ENCODE measurements at regions not wholly inside any gene's neighbourhood (a gene's known extent, or its start where the extent isn't known, plus 50 kb on each side); places are given as distances from the start of the nearest gene placed in this dataset.
"Not testable (repeated sequence)": the region's sequence is repeated elsewhere in the genome, so short reads cannot be mapped to it uniquely, and the experiment has no call there.

DNA sequence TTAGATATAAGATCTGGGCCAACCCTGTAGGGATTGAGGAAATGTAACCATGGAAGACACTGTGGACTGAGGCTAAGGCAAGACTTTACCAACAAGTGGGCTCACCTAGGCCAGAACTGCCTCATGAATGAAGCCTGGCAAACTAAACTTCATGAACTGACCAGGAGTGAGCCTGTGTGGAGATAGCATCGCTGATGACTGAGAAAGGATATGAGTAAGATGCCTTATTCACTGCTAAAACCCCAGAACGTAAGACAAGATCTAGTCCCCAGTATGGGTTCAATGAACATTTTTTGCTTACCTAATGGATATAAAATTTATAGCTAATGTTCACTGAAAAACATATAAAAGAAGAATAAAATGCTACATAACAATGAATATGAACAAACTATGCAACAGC is 399.8 kb downstream of the SATB2 start:
- H3K36me3 ChIP-seq (ENCODE audit: control insufficient read depth, insufficient read depth, low read length), result no peaks in the 10 kb centered on the region
- H3K4me1 ChIP-seq (ENCODE audit: control insufficient read depth, insufficient read depth, low read length, poor library complexity, severe bottlenecking), result no peaks in the 10 kb centered on the region
- no peak overlapping the region for H3K4me3 ChIP-seq (ENCODE audit: insufficient read depth, low read depth, low read length, poor library complexity, severe bottlenecking)
- no peaks in the 10 kb centered on the region for H3K27me3 ChIP-seq (replicated peaks; ENCODE audit: control insufficient read depth, insufficient read depth, low read length, poor library complexity, severe bottlenecking)
- no peak overlapping the region for H3K27ac ChIP-seq (ENCODE audit: insufficient read depth, low read length, poor library complexity, severe bottlenecking)
- no peaks in the 10 kb centered on the region for H3K9me3 ChIP-seq (ENCODE audit: control insufficient read depth, low read length)
- no peak for DNase-seq

DNA sequence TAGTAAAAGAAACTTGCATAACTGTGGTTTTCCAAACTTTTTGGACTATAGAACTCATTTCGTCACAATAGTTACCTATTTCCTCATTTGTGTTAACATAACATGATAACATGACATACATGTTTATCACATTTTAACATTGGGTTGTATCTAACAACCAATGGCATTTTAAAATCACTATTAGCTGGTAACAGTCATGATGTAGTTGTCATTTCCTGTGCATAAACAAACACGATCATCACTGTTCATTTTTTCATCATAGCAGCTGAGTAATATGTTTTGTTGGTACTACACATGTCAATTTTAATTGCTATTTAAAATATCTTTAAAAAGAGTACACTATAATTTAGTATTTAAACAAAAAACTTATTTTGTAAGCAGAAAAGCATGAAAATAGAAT is 402.4 kb downstream of the SATB2 start:
- Histone ChIP-seq H3K36me3 (ENCODE audit: control insufficient read depth, insufficient read depth, low read length) (no peaks in the 10 kb centered on the region), H3K27ac (ENCODE audit: insufficient read depth, low read length, poor library complexity, severe bottlenecking) (no peak overlapping the region), H3K27me3 (replicated peaks; ENCODE audit: control insufficient read depth, insufficient read depth, low read length, poor library complexity, severe bottlenecking) (no peaks in the 10 kb centered on the region), H3K4me3 (ENCODE audit: insufficient read depth, low read depth, low read length, poor library complexity, severe bottlenecking) (no peak overlapping the region), H3K9me3 (ENCODE audit: control insufficient read depth, low read length) (no peaks in the 10 kb centered on the region), H3K4me1 (ENCODE audit: control insufficient read depth, insufficient read depth, low read length, poor library complexity, severe bottlenecking) (no peaks in the 10 kb centered on the region)
- DNase-seq, result no peak

DNA sequence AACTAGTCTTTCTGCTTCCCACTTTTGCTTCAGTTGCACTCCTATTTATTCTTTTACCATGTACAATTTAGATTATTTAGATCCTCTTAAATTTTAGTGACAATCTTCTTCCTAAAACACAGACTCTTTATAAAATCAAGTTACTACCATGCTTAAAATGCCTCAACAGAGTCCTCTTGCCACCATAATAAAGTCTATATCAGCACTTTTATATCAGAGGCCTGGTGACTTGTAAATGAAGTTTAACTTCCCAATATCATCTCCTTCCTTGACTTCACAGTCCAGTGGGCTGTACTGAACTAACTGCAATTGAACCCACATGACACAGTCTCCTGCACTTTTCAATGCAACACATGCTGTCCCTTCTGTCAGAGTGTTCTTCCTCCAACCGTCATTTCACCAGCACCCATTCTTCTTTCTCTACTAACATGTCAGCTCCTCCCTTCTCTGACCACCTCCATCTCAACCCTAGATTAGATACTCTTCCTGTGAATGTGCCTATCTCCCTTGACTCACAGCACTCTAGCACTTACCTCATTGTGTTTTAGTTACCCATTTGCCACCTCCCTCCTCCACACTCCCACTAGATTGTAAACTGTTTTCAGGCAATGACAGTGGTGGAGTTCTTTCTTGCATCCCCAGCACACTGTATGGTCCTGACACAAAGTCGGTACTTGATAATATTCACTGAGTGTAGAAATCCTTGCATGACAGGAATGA is 414.9 kb downstream of the SATB2 start:
- H3K27ac ChIP-seq (ENCODE audit: insufficient read depth, low read length, poor library complexity, severe bottlenecking), result no peak overlapping the region

DNA sequence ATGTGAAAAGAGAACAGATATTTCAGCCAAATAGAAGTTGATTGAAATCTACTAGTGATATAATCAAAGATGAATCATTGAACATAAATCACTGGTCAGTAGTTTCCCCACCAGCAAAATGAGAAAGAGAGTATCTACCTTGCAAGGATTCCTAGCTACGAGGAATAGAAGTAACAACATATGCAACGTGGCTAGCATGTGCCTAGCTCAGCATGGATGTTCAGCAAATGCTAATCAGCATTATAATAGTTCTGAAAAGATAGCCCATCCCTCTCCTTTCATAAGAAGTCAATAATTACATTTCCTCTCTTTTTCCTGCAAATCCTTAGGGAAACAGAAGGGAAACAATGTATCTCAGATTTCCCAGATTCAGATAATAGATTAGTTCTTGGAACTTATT is 417.2 kb downstream of the SATB2 start:
- no peak for DNase-seq
- Histone ChIP-seq H3K4me3 (ENCODE audit: insufficient read depth, low read depth, low read length, poor library complexity, severe bottlenecking) (no peak overlapping the region), H3K9me3 (ENCODE audit: control insufficient read depth, low read length) (no peaks in the 10 kb centered on the region), H3K4me1 (ENCODE audit: control insufficient read depth, insufficient read depth, low read length, poor library complexity, severe bottlenecking) (no peaks in the 10 kb centered on the region), H3K27me3 (replicated peaks; ENCODE audit: control insufficient read depth, insufficient read depth, low read length, poor library complexity, severe bottlenecking) (no peaks in the 10 kb centered on the region), H3K36me3 (ENCODE audit: control insufficient read depth, insufficient read depth, low read length) (no peaks in the 10 kb centered on the region), H3K27ac (ENCODE audit: insufficient read depth, low read length, poor library complexity, severe bottlenecking) (no peak overlapping the region)

More for the DNA sequence above, 414.9 kb downstream of the SATB2 start:
- H3K4me1 ChIP-seq (ENCODE audit: control insufficient read depth, insufficient read depth, low read length, poor library complexity, severe bottlenecking), result no peaks in the 10 kb centered on the region
- no peaks in the 10 kb centered on the region for H3K9me3 ChIP-seq (ENCODE audit: control insufficient read depth, low read length)
- H3K27me3 ChIP-seq (replicated peaks; ENCODE audit: control insufficient read depth, insufficient read depth, low read length, poor library complexity, severe bottlenecking), result no peaks in the 10 kb centered on the region
- DNase-seq, result no peak
- H3K4me3 ChIP-seq (ENCODE audit: insufficient read depth, low read depth, low read length, poor library complexity, severe bottlenecking), result no peak overlapping the region
- H3K36me3 ChIP-seq (ENCODE audit: control insufficient read depth, insufficient read depth, low read length), result no peaks in the 10 kb centered on the region

DNA sequence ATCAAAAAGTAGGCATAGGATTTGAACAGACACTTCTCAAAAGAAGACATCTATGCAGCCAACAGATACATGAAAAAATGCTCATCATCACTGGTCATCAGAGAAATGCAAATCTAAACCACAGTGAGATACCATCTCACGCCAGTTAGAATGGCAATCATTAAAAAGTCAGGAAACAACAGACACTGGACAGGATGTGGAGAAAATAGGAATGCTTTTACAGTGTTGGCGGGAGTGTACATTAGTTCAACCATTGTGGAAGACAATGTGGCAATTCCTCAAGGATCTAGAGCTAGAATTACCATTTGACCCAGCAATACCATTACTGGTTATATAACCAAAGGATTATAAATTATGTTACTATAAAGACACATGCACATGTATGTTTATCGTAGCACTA is 424.0 kb downstream of the SATB2 start:
- not testable (repeated sequence) for H3K4me1 ChIP-seq (ENCODE audit: control insufficient read depth, insufficient read depth, low read length, poor library complexity, severe bottlenecking); H3K27ac ChIP-seq (ENCODE audit: insufficient read depth, low read length, poor library complexity, severe bottlenecking); H3K9me3 ChIP-seq (ENCODE audit: control insufficient read depth, low read length); H3K36me3 ChIP-seq (ENCODE audit: control insufficient read depth, insufficient read depth, low read length); H3K4me3 ChIP-seq (ENCODE audit: insufficient read depth, low read depth, low read length, poor library complexity, severe bottlenecking); H3K27me3 ChIP-seq (replicated peaks; ENCODE audit: control insufficient read depth, insufficient read depth, low read length, poor library complexity, severe bottlenecking); DNase-seq

DNA sequence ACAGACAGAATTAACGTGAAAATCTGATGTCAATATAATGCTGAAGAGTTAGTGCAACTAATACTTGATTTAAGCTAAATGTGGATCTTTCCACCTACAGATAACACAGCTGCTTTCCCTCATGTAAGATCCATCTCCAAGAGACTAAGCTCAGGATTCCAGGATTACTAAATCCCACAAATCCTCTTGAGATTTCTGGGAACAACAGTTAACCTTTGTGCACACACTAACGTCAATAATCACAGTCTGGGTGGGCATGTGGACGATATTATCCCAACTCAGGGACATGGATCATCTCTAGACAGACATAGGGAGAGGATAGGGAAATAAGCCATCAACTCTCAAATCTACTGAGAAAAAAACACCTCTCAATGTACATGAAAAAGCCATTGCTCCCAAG is 432.6 kb downstream of the SATB2 start:
- Histone ChIP-seq H3K4me1 (ENCODE audit: control insufficient read depth, insufficient read depth, low read length, poor library complexity, severe bottlenecking) (no peaks in the 10 kb centered on the region), H3K27me3 (replicated peaks; ENCODE audit: control insufficient read depth, insufficient read depth, low read length, poor library complexity, severe bottlenecking) (no peaks in the 10 kb centered on the region), H3K36me3 (ENCODE audit: control insufficient read depth, insufficient read depth, low read length) (no peaks in the 10 kb centered on the region), H3K27ac (ENCODE audit: insufficient read depth, low read length, poor library complexity, severe bottlenecking) (no peak overlapping the region), H3K9me3 (ENCODE audit: control insufficient read depth, low read length) (no peaks in the 10 kb centered on the region), H3K4me3 (ENCODE audit: insufficient read depth, low read depth, low read length, poor library complexity, severe bottlenecking) (no peak overlapping the region)
- no peak for DNase-seq

DNA sequence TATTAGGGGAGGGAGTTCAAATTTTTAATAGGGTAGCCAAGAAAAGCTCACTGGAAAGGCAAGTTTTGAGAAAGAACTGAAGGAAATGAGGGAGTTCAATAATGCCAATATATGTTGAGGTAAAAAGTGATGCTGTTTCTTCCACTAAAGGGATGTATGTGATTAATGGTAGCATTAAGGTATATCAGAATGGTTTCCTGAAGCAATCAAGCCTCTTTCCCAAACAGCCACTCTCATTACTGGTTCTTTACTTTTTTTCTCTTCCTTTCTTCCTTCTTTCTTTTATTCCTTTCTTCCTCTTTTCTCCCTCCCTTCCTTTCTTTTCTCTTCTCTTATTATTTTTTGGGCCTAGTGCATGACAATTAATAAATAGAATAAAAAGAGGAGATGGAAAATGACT is 433.5 kb downstream of the SATB2 start:
- no peak for DNase-seq
- Histone ChIP-seq H3K9me3 (ENCODE audit: control insufficient read depth, low read length) (no peaks in the 10 kb centered on the region), H3K4me1 (ENCODE audit: control insufficient read depth, insufficient read depth, low read length, poor library complexity, severe bottlenecking) (no peaks in the 10 kb centered on the region), H3K4me3 (ENCODE audit: insufficient read depth, low read depth, low read length, poor library complexity, severe bottlenecking) (no peak overlapping the region), H3K27ac (ENCODE audit: insufficient read depth, low read length, poor library complexity, severe bottlenecking) (no peak overlapping the region), H3K27me3 (replicated peaks; ENCODE audit: control insufficient read depth, insufficient read depth, low read length, poor library complexity, severe bottlenecking) (no peaks in the 10 kb centered on the region), H3K36me3 (ENCODE audit: control insufficient read depth, insufficient read depth, low read length) (no peaks in the 10 kb centered on the region)

DNA sequence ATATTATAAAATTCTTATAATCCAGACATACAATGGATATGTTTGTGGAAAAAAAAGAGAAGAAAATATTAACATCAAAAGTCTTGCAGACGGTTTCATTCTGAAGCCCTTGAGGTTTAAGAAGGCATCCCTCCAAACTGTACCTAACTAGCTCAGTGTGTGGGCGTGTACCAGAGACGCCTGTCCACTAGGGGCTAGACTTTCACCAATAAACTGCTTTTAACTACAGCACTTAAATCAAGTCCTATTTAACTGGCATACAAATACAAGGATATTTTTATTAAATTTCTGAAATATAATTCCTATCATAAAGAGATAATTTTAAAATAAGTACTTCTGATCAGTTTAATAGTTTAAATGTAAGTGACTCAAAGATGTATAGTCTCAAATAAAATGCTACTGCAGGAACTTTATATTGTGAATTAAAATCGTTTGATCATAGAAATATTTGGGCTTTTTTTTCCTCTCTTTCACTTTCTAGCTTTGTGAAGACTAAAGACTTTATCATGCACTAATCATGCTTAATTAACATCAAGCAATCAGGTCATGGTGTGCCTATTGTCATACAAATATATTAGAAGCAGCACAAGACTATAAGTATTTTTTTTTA is 437.7 kb downstream of the SATB2 start:
- H3K9me3 ChIP-seq (ENCODE audit: control insufficient read depth, low read length), result no peaks in the 10 kb centered on the region
- no peak overlapping the region for H3K4me3 ChIP-seq (ENCODE audit: insufficient read depth, low read depth, low read length, poor library complexity, severe bottlenecking)
- no peaks in the 10 kb centered on the region for H3K36me3 ChIP-seq (ENCODE audit: control insufficient read depth, insufficient read depth, low read length)
- H3K4me1 ChIP-seq (ENCODE audit: control insufficient read depth, insufficient read depth, low read length, poor library complexity, severe bottlenecking), result no peaks in the 10 kb centered on the region
- no peak for DNase-seq
- H3K27ac ChIP-seq (ENCODE audit: insufficient read depth, low read length, poor library complexity, severe bottlenecking), result no peak overlapping the region
- no peaks in the 10 kb centered on the region for H3K27me3 ChIP-seq (replicated peaks; ENCODE audit: control insufficient read depth, insufficient read depth, low read length, poor library complexity, severe bottlenecking)

DNA sequence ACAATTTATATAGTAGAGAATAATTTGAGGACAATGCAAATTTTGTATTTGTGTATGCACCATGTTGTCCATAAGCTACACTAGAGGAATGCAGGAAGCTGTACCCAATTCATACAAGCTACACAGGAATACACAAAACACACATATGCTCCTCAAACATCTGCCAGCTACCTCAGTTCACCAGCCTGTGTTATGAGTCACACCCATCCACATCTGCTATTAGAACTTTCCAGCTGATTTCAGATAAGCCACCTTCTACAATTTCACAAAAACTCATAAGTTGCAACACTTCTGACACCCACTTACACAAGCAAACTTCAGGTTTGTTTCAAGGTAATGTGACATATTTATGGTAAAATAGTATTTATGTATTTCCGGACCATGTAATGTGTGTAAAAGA is 438.9 kb downstream of the SATB2 start:
- Histone ChIP-seq H3K27ac (ENCODE audit: insufficient read depth, low read length, poor library complexity, severe bottlenecking) (no peak overlapping the region), H3K36me3 (ENCODE audit: control insufficient read depth, insufficient read depth, low read length) (no peaks in the 10 kb centered on the region), H3K9me3 (ENCODE audit: control insufficient read depth, low read length) (no peaks in the 10 kb centered on the region), H3K27me3 (replicated peaks; ENCODE audit: control insufficient read depth, insufficient read depth, low read length, poor library complexity, severe bottlenecking) (no peaks in the 10 kb centered on the region), H3K4me1 (ENCODE audit: control insufficient read depth, insufficient read depth, low read length, poor library complexity, severe bottlenecking) (no peaks in the 10 kb centered on the region), H3K4me3 (ENCODE audit: insufficient read depth, low read depth, low read length, poor library complexity, severe bottlenecking) (no peak overlapping the region)
- no peak for DNase-seq

DNA sequence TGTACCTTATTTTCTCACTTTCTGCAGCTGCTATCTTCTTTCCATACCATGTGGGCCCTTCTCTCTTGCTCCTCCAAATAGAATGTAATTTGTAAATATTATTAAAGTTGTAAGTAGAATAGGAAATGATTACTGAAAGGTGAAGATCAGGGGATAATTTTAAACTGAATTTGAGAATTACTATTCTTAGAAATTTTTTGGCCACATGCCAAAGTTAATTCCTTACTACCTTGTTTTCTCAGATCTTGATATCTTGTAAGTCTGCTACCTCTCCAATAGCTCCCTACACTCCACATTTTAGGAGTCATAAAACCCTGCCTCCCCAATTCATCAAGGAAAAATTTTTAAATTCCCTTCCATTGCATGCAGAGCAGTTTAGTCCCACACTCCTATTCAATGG is 442.7 kb downstream of the SATB2 start:
- Histone ChIP-seq H3K27ac (ENCODE audit: insufficient read depth, low read length, poor library complexity, severe bottlenecking) (no peak overlapping the region), H3K27me3 (replicated peaks; ENCODE audit: control insufficient read depth, insufficient read depth, low read length, poor library complexity, severe bottlenecking) (no peaks in the 10 kb centered on the region), H3K4me3 (ENCODE audit: insufficient read depth, low read depth, low read length, poor library complexity, severe bottlenecking) (no peak overlapping the region), H3K4me1 (ENCODE audit: control insufficient read depth, insufficient read depth, low read length, poor library complexity, severe bottlenecking) (no peaks in the 10 kb centered on the region), H3K9me3 (ENCODE audit: control insufficient read depth, low read length) (no peaks in the 10 kb centered on the region), H3K36me3 (ENCODE audit: control insufficient read depth, insufficient read depth, low read length) (no peaks in the 10 kb centered on the region)
- DNase-seq, result no peak

Data from effector memory CD4-positive, alpha-beta T cell (primary cell).